SK-N-SH treated with all-trans-retinoic acid at 6 μM for 48 hours (cell line): ENCODE measurements at regions not wholly inside any gene's neighbourhood (a gene's known extent, or its start where the extent isn't known, plus 50 kb on each side); places are given as distances from the start of the nearest gene placed in this dataset.

Source experiments
- BACH2 ChIP-seq: fragments of 250-450 bp; sonication (Bioruptor Pico); IDR thresholded peaks from 2 replicates; pipeline ENCODE4 v1.9.0; 2021; ENCODE audit warnings: mild to moderate bottlenecking, borderline replicate concordance
- CREB5 ChIP-seq: fragments of 250-450 bp; sonication (Bioruptor Pico); IDR thresholded peaks from 2 replicates; pipeline ENCODE4 v1.5.1; 2020; ENCODE audit warnings: low read depth, mild to moderate bottlenecking, moderate library complexity
- CSDC2 ChIP-seq: fragments of 250-450 bp; sonication (Bioruptor Pico); IDR thresholded peaks from 2 replicates; pipeline ENCODE4 v1.5.0; 2020; ENCODE audit warnings: mild to moderate bottlenecking, moderate library complexity
- GLIS3 ChIP-seq: fragments of 250-450 bp; sonication (Bioruptor Pico); IDR thresholded peaks from 2 replicates; pipeline ENCODE4 v1.5.0; 2020; ENCODE audit warnings: mild to moderate bottlenecking, moderate library complexity
- ISL1 ChIP-seq: fragments of 250-450 bp; sonication (Bioruptor Pico); IDR thresholded peaks from 2 replicates; pipeline ENCODE4 v2.1.2; 2022; ENCODE audit warnings: mild to moderate bottlenecking, moderate library complexity
- PATZ1 ChIP-seq: fragments of 250-450 bp; sonication (Bioruptor Pico); IDR thresholded peaks from 2 replicates; pipeline ENCODE4 v1.8.0; 2020; ENCODE audit warnings: mild to moderate bottlenecking, moderate library complexity, borderline replicate concordance
- PPARA ChIP-seq: fragments of 250-450 bp; sonication (Bioruptor Pico); IDR thresholded peaks from 2 replicates; pipeline ENCODE4 v1.5.0; 2020; ENCODE audit warnings: mild to moderate bottlenecking, borderline replicate concordance
- RARB ChIP-seq: fragments of 250-450 bp; sonication (Bioruptor Pico); IDR thresholded peaks from 2 replicates; pipeline ENCODE4 v1.8.0; 2021; ENCODE audit warnings: mild to moderate bottlenecking, moderate library complexity
- SNAI2 ChIP-seq: fragments of 250-450 bp; sonication (Bioruptor Pico); IDR thresholded peaks from 2 replicates; pipeline ENCODE4 v1.5.0; 2020; ENCODE audit warnings: mild to moderate bottlenecking, moderate library complexity
- ZFP3 ChIP-seq: fragments of 250-450 bp; sonication (Bioruptor Pico); IDR thresholded peaks from 2 replicates; pipeline ENCODE4 v1.5.0; 2020; ENCODE audit warnings: mild to moderate bottlenecking, moderate library complexity
- ZFP30 ChIP-seq: fragments of 450-650 bp; formaldehyde crosslinking; IDR thresholded peaks from 2 replicates; pipeline ENCODE4 v1.5.0; 2022; ENCODE audit warnings: mild to moderate bottlenecking, moderate library complexity
- ZNF70 ChIP-seq: fragments of 450-650 bp; formaldehyde crosslinking; IDR thresholded peaks from 2 replicates; pipeline ENCODE4 v1.5.0; 2020; ENCODE audit warnings: mild to moderate bottlenecking, moderate library complexity
- TF ChIP-seq, protein P1 (sequence below): fragments of 250-450 bp; sonication (Bioruptor Pico); IDR thresholded peaks from 2 replicates; pipeline ENCODE4 v1.8.0; 2021; ENCODE audit warnings: low read depth, mild to moderate bottlenecking, moderate library complexity, borderline replicate concordance

- TF ChIP-seq ZFP30 (CRISPR knock-in tag) (no peak), BACH2 (no peak), RARB (no peak), ZNF70 (CRISPR knock-in tag) (no peak), ZFP3 (CRISPR knock-in tag) (no peak), PPARA (CRISPR knock-in tag) (no peak), SNAI2 (CRISPR knock-in tag) (no peak), PATZ1 (CRISPR knock-in tag) (no peak), ISL1 (no peak), GLIS3 (no peak), CSDC2 (CRISPR knock-in tag) (no peak), CREB5 (no peak)
- TF ChIP-seq, protein P1, sequence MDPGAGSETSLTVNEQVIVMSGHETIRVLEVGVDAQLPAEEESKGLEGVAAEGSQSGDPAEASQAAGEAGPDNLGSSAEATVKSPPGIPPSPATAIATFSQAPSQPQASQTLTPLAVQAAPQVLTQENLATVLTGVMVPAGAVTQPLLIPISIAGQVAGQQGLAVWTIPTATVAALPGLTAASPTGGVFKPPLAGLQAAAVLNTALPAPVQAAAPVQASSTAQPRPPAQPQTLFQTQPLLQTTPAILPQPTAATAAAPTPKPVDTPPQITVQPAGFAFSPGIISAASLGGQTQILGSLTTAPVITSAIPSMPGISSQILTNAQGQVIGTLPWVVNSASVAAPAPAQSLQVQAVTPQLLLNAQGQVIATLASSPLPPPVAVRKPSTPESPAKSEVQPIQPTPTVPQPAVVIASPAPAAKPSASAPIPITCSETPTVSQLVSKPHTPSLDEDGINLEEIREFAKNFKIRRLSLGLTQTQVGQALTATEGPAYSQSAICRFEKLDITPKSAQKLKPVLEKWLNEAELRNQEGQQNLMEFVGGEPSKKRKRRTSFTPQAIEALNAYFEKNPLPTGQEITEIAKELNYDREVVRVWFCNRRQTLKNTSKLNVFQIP: no peak
These were observed 391.0 kb upstream of the ID2 start for GRCh38 chr2:8290771-8291352.
